C1 segment of cervical spinal cord (tissue), 14 donors: ENCODE measurements at regions not wholly inside any gene's neighbourhood (a gene's known extent, or its start where the extent isn't known, plus 50 kb on each side); places are given as distances from the start of the nearest gene placed in this dataset.
"Not testable (repeated sequence)": the region's sequence is repeated elsewhere in the genome, so short reads cannot be mapped to it uniquely, and the experiment has no call there.

Experiments
- DNase-seq, 14 donors: peaks; one replicate each; lab custom pipeline; 2025; lab: John Stamatoyannopoulos, UW

- DNase-seq, result no peak
These were observed 61.1 kb downstream of the MAD2L1 start for GRCh38 chr4:120005527-120005926.

GRCh38 chr4:120005076-120005475 lies 61.6 kb downstream of the MAD2L1 start:
- no peak for DNase-seq

GRCh38 chr4:120004054-120004453 lies 62.6 kb downstream of the MAD2L1 start:
- no peak for DNase-seq

GRCh38 chr4:120003193-120003592 lies 63.5 kb downstream of the MAD2L1 start:
- DNase-seq, result no peak

- DNase-seq, result no peak
These were observed 64.8 kb downstream of the MAD2L1 start for GRCh38 chr4:120001850-120002249.

GRCh38 chr4:120000591-120001296 lies 65.9 kb downstream of the MAD2L1 start:
- DNase-seq, result no peak

- DNase-seq, result not testable (repeated sequence)
These were observed 70.6 kb downstream of the MAD2L1 start for GRCh38 chr4:119996024-119996423.

- DNase-seq, result no peak
These were observed 81.7 kb downstream of the MAD2L1 start for GRCh38 chr4:119984996-119985395.

- no peak for DNase-seq
These were observed 83.9 kb downstream of the MAD2L1 start for GRCh38 chr4:119982756-119983155.

- DNase-seq, result no peak
These were observed 86.2 kb downstream of the MAD2L1 start for GRCh38 chr4:119980456-119980855.

GRCh38 chr4:119977076-119977940 lies 89.3 kb downstream of the MAD2L1 start:
- DNase-seq, result no peak

GRCh38 chr4:119971431-119972084 lies 95.1 kb downstream of the MAD2L1 start:
- no peak for DNase-seq

- no peak for DNase-seq
These were observed 104.0 kb downstream of the MAD2L1 start for GRCh38 chr4:119962631-119963030.

- no peak for DNase-seq
These were observed 107.7 kb downstream of the MAD2L1 start for GRCh38 chr4:119958983-119959382.

- DNase-seq, result no peak
These were observed 111.4 kb downstream of the MAD2L1 start for GRCh38 chr4:119955256-119955655.

GRCh38 chr4:119954487-119954886 lies 112.2 kb downstream of the MAD2L1 start:
- not testable (repeated sequence) for DNase-seq

GRCh38 chr4:119946359-119946758 lies 120.3 kb downstream of the MAD2L1 start:
- no peak for DNase-seq

- DNase-seq, result no peak
These were observed 123.8 kb downstream of the MAD2L1 start for GRCh38 chr4:119942806-119943205.

- DNase-seq, result no peak
These were observed 126.1 kb downstream of the MAD2L1 start for GRCh38 chr4:119940557-119940956.

GRCh38 chr4:119939071-119939995 lies 127.3 kb downstream of the MAD2L1 start:
- DNase-seq, result no peak

GRCh38 chr4:119937746-119938145 lies 128.9 kb downstream of the MAD2L1 start:
- DNase-seq, result no peak
